GM19351 (cell line): ENCODE measurements at regions not wholly inside any gene's neighbourhood (a gene's known extent, or its start where the extent isn't known, plus 50 kb on each side); places are given as distances from the start of the nearest gene placed in this dataset.

ENCODE experiments used
- ATAC-seq: cut with Tn5 transposase; IDR thresholded peaks from one replicate; pipeline ENCODE4 v1.9.1; 2021; ENCODE audit warnings: mild to moderate bottlenecking, moderate library complexity; ENCODE audit not compliant: unreplicated experiment

DNA sequence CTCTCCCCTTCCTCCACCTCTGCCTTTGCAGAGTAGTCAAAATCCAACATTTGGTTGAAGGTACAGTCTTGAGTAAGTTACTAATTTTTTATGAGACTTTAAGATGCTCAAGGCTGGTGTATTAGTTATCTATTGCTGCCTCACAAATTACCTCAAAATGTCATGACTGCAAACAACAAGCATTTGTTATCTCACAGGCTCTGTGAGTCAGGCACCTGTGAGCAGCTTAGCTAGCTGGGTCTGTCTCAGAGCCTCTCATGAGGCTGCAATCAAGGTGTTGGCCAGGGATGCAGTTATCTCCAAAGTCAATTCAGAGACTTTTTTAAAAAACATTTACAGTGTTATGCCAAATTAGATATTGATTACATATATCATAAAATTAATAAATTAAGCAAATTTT lies 371.3 kb upstream of the RGMB start:
- ATAC-seq = no peak

GRCh38 chr5:98403131-98403530 lies 370.3 kb upstream of the RGMB start:
- no peak for ATAC-seq

DNA sequence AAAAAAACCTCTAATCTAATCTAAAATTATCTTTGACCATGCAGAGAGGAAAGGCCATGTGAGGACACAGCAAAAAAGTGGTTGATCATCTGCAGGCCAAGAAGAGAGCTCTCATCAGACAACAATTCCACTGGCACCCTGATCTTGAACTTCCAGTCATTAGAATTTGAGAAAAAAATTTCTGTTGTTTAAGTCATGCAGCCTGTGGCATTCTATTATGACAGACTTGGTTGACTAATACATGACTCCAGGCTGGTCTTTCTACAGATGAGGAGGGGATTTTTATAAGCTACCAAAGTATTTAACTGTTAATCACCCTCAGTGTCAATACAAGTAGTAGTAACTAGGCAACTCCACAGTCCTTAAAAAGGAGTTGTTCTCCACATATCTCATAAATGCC lies 358.5 kb upstream of the RGMB start:
- ATAC-seq = no peak

DNA sequence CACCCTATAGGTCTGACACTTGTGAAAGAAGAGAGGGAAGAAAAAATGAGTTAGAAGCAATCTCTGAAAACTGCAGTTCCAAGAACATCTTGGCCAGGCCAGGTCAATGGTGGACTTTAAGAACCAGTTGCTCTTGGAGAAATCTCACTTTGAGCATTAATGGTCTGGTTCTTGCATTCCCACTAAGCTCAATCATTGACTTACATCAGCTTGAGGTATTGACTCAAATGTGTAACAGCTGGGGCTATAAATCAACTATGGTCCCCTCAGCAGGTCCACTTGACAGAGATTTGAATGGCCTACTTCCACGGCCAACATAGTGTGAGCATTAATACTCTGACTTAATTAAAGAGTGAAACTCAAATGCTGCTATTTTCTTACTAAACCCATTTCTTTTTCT lies 357.8 kb upstream of the RGMB start:
- no peak for ATAC-seq

DNA sequence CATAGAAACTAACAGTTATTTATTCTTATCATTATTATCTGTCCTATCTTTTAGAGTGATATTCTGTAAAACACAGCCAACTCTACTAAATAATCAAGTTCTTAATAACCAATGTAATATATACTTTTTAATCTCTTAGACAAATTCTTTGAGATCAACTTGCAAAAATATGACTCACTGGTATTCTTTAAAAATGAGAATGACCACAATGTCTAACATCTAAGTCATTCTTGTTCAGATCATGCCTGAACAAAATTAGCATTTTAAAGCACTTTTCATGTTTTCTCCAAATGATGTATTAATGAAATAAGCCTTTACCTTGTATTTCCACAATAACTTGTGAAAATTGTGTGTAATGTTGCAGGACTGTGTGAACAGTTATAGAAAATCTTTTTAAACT lies 356.9 kb upstream of the RGMB start:
- ATAC-seq = no peak

DNA sequence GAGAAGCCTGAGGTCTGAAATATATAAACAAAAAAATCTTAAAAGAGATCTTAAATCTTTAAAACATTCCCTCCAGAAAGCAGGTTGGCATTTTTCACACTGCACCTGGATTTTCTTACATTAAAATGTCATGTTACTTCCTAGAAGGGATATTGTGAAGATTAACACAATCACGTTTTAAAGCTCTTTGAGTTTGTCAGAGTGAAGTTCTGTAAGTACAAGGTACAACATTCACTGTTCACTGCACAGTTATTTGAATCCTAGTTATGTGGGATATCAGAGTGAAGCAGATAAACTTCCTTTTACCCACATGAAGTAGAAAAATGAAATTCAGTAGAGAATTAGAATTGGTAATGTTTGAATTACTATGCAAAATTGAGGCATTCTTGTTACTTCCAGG lies 353.6 kb upstream of the RGMB start:
- ATAC-seq = no peak

DNA sequence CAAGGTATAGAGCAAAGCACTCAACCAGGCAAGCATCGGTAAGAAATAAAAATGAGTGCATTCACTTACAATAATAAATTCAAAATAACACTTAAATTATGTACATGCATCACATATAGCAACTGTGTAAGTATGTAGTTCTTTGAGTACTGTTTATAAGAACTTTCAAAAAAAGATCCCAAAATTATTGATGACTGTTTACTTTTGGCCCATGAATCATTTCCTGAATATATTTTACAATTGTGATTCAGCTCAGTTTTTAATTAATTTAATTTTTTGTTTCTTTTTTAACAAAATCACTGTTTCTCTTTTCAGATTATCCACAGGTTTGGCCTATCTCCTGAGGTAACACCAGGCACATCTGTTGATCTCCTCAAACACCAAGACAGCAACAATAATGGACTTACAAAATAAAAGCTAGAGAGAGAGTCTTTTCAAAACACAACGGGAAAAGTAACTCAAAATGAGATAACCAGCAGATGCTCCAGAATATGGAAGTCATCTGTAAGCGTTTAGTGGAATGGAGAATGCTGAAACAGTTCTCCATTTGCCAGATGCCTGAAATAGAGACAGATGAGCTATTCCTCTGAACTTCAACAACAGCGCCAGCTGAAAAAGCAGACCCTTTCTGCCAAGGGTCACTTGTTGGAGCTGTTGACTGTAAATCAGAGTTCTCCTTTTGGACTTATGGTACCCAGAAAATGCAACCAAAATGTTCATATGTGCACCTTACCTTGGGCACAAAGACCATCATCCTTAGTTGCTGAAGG lies 348.6 kb upstream of the RGMB start:
- no peak for ATAC-seq

GRCh38 chr5:98425640-98426039 lies 347.8 kb upstream of the RGMB start:
- no peak for ATAC-seq

DNA sequence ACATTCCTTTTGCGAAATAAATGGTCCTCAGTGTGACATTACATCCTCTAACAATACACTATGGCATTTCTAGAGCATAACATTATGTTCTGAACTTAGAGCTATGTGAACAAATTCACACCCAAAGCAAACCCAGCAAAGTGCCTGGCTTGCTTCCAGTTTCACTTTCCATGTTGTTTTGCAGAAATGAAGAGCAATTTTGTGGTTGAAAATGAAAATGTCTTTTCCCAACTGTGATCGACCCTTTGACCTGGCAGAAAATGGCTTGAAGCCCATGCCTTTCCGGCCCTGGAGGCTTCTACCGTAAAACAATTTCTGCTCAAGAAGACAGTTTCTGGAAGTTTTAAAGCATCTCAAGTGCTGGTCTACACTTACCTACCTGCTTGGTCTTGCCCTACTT lies 344.7 kb upstream of the RGMB start:
- peak; percentile 72 for ATAC-seq

DNA sequence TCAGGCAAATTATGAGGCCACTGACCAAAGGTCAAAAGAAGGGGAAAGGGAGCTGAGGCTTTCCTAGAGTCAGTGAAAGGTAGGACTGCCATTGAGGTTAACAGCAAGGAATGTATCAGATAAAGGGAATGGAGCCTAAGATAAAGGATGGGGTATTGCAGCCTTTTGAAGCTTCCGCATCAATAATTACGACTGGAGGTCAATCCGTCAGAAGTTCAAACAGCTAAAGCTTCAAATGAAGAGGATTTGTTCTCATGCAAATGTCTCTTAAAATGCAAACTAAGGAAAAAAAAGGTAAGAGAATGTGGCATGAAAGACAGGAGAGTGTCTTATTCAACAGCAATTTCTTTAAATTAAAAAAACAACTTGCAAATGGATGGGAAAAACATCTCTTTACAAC lies 341.1 kb upstream of the RGMB start:
- no peak for ATAC-seq

DNA sequence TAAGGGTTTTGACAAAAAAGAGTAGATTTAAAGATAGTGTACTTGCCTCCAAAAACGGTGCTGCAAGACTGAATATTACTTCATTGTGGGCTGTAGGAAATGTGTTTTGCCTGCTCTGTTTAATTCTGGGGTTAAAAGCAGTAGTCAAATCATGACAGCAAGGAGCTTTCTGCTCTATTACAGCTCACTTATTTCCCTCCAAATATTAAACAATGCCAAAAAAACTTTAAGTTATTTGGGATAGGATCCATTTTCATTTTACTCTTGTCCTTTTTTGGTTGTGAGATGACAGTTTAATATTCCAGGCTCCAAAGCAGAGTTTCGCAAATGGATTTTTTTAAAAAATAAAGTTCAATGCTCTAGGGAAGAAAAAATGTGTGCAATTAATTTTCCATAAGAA lies 340.4 kb upstream of the RGMB start:
- ATAC-seq = no peak

DNA sequence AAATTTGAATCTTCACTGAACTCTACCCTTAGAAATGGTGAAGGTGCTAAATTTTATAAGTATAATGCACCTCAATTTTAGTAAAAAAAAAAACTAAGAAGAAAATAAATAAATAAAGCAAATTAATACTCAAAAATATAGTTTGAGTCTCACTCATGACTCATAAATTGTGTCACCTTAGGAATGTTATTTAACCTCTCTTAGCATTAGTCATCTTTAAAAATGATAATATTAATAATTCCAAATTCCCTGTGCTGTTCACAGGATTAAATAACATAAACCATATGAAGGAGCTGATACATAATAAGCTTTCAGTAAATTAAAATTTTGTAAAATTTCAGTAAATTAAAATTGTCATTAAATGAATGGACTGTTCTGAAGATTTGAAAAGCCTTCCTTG lies 339.8 kb upstream of the RGMB start:
- no peak for ATAC-seq

DNA sequence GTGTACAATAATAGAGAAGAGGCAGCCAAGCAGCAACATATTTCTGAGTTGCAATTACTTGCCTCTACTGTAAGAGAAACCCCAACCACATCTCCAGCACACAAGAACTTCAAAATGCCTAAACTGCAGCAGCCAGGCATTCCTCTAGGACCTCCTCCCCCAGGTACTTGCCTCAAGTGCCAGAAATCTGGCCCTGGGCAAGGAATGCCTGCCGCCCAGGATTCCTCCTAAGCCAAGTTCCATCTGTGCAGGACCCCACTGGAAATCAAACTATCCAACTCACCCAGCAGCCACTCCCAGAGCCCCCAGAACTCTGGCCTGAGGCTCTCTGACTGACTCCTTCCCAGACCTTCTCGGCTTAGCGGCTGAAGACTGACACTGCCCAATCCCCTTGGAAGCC lies 336.8 kb upstream of the RGMB start:
- ATAC-seq = no peak

DNA sequence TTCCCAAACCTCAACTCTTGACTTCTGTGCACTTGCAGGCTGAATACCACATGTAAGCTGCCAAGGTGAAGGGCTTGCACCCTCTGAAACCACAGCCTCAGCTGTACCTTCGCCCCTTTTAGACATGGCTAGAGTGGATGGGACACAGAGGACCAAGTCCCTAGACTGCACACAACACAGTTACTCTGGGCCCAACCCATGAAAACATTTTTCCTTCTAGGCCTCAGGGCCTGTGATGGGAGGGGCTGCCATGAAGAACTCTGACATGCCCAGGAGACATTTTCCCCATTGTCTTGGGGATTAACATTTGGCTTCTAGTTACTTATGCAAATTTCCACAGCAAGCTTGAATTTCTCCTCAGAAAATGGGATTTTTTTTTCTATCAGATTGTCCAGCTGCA lies 331.0 kb upstream of the RGMB start:
- ATAC-seq = no peak

DNA sequence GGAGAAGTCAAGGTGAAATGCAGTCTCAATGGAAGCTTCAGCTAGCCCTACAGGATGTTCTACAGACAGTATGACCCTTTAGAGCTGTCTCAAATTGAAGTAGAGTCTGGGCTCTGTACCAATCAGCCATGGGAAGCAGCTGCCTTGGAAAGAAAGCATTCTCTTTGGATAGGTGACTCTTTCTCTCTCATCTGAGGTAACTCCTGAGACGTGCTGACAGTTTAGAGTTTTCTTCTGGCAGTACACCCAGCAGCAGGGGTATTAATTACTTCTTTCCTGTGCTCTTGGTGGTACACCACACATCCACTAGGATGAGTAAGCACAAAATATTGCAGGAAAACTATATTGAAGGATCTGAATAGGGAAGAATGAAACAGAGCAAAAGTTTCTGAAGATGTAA lies 329.6 kb upstream of the RGMB start:
- ATAC-seq = no peak

DNA sequence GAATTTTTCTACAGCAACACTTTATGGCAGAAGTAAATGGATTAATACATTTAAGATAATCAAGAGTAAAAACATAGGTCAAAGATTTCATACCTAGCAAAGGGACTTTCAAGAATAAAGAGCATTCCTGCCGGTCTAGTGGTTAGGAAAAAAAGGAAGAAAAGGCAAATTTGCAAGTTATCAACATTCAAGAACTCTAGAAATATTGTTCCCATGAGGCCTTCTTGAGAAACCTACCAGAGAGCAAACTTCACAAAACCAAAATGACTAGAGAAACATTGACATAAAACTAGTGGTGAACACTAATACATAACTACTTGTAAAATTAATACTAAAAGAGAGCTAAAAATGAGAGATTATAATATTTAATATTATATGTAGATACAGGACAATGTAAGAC lies 320.2 kb upstream of the RGMB start:
- ATAC-seq = no peak

GRCh38 chr5:98454407-98454806 lies 319.1 kb upstream of the RGMB start:
- no peak for ATAC-seq

DNA sequence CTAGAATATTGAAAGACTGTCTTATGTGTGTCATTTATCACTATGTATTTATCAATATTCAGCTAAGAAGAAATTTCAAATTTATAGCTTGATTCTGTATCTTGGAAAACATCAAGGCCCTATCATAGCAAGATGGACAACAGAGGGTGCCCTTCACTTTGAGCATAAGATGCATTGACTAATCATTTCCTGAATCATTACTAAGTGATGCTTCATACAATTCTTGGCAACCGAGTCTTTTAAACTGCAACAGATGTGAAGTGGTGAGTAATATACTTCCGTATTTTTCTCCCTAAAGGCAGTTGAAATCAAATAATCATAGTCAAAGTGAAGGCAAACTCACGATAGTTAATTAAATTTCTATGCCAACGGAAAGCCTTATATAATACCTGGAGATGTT lies 318.6 kb upstream of the RGMB start:
- ATAC-seq = no peak

DNA sequence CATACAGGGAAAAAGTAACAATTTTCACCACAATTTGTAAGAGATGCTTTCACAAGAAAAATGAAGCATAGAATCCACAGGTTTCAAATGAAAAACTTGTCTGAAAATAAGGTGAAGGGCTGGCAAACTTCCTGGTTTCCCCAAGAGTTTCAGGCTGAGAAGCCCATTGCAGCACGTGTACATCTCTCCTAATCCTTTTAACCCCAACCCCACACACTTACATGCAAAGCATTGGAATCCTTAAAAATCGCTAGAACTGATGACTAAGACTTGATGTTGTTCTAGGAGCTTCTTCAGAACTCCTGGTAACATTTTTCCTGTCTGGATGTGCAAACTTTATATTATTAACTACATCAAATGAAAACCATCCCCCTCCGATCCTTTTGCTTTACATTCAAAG lies 317.8 kb upstream of the RGMB start:
- ATAC-seq = no peak

DNA sequence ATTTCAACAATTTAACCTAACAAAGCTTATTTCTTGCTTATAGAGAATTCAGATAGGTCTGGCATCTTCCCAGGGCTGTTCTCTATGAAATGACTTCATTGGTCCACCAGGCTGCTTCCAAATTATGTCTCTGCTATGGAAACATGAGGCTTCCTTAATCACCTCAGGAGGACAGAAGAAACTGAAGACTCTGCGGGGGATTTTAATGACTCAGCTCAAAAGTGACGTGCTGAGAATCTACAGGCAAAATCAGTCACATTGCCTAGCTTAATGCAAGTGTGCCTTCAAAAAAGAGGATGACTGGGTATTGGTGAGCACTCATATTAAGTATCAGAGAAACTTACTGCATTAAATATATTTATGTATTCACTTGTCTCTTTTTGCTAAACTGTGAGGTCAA lies 315.5 kb upstream of the RGMB start:
- peak; percentile 73 for ATAC-seq

DNA sequence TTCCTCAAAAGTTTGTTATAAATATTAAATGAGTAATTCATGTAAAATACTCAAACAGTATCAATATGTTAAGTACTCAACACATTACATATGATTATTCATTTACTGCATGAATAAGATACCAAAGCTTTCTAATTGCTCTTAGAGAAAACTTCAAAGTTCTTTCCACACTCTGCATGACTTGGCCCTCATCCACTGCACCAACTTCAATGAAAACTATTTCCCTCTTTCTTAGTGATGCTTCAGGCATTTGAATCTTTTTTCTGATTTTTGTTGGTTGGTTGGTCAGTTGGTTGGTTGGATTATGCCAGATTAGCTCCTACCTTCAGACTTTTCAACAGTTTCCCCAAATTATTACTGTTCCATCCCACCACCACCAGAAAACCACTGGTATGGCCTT lies 314.7 kb upstream of the RGMB start:
- no peak for ATAC-seq

- ATAC-seq = no peak
Observed at GRCh38 chr5:98460536-98460935, 312.9 kb upstream of the RGMB start.

DNA sequence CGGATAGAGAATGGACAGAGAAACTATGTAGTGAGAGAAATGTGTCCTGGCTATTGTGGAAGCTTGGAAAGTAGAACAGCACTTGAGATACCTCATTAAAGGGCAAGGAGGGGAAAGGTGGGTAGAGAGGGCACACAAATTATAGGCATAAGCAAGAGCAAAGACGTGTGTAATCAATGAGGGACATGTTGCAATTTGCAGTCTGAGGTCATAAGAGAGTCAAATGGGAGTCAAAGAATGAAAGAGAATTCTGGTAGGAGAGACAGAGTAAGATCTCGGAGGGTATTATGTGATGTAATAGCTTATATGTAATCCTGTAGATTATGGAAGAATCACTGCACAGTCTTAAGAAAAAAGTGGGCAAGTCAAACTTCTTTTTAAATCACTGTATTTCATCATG lies 312.0 kb upstream of the RGMB start:
- no peak for ATAC-seq
